IPS-18a (cell line): ENCODE measurements at regions not wholly inside any gene's neighbourhood (a gene's known extent, or its start where the extent isn't known, plus 50 kb on each side); places are given as distances from the start of the nearest gene placed in this dataset.

ENCODE experiments used
- H3K27ac ChIP-seq: one replicate; pipeline ENCODE4 v1.5.1; 2013; ENCODE audit warnings: low read length
- H3K27me3 ChIP-seq: one replicate; pipeline ENCODE4 v1.6.1; 2013; ENCODE audit warnings: mild to moderate bottlenecking, low read length; ENCODE audit not compliant: control insufficient read depth, insufficient read depth
- H3K36me3 ChIP-seq: one replicate; pipeline ENCODE4 v1.6.1; 2013; ENCODE audit warnings: low read depth, low read length; ENCODE audit not compliant: control insufficient read depth
- H3K4me1 ChIP-seq: one replicate; pipeline ENCODE4 v1.6.1; 2013; ENCODE audit warnings: low read depth, low read length; ENCODE audit not compliant: control insufficient read depth
- H3K4me3 ChIP-seq: one replicate; pipeline ENCODE4 v1.5.1; 2013; ENCODE audit warnings: low read length
- H3K9ac ChIP-seq: one replicate; pipeline ENCODE4 v1.6.1; 2013; ENCODE audit warnings: mild to moderate bottlenecking, low read length, moderate library complexity
- H3K9me3 ChIP-seq: one replicate; pipeline ENCODE4 v1.6.1; 2013; ENCODE audit warnings: low read depth, low read length; ENCODE audit not compliant: control insufficient read depth

GRCh38 chr10:83166344-83166743 is 973.0 kb upstream of the GHITM start:
- Histone ChIP-seq H3K4me1 (no peaks in the 10 kb centered on the region), H3K36me3 (no peaks in the 10 kb centered on the region), H3K9ac (no peak overlapping the region), H3K27ac (no peak overlapping the region), H3K9me3 (no peaks in the 10 kb centered on the region), H3K4me3 (no peak overlapping the region), H3K27me3 (no peaks in the 10 kb centered on the region)

- Histone ChIP-seq H3K4me1 (no peaks in the 10 kb centered on the region), H3K27ac (no peak overlapping the region), H3K27me3 (no peaks in the 10 kb centered on the region), H3K9ac (no peak overlapping the region), H3K9me3 (no peaks in the 10 kb centered on the region), H3K4me3 (no peak overlapping the region), H3K36me3 (no peaks in the 10 kb centered on the region)
Observed at GRCh38 chr10:83167081-83167480, 972.2 kb upstream of the GHITM start.

DNA sequence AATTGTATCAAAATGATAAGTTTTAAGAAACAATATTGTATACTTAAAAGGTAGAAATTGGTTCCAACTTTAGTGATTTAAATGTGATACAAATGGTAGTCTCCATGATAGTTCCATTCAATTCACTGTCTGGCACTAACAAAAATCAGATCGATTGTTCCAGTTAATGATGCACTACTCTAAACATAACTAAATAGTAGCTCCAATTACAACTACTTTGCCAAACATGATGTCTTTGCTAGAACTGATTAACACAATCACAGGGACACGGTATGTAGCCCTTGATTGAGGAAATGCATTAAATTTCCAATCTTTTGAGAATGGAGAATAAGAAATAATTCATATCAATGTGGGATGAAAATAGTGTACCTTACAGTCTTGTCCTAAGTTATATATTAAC is 962.4 kb upstream of the GHITM start:
- Histone ChIP-seq H3K9me3 (no peaks in the 10 kb centered on the region), H3K4me1 (no peaks in the 10 kb centered on the region), H3K27me3 (no peaks in the 10 kb centered on the region), H3K4me3 (no peak overlapping the region), H3K27ac (no peak overlapping the region), H3K9ac (no peak overlapping the region), H3K36me3 (no peaks in the 10 kb centered on the region)

GRCh38 chr10:83178526-83178925 is 960.8 kb upstream of the GHITM start:
- Histone ChIP-seq H3K9ac (no peak overlapping the region), H3K9me3 (no peaks in the 10 kb centered on the region), H3K4me3 (no peak overlapping the region), H3K4me1 (no peaks in the 10 kb centered on the region), H3K27ac (no peak overlapping the region), H3K36me3 (no peaks in the 10 kb centered on the region), H3K27me3 (no peaks in the 10 kb centered on the region)

DNA sequence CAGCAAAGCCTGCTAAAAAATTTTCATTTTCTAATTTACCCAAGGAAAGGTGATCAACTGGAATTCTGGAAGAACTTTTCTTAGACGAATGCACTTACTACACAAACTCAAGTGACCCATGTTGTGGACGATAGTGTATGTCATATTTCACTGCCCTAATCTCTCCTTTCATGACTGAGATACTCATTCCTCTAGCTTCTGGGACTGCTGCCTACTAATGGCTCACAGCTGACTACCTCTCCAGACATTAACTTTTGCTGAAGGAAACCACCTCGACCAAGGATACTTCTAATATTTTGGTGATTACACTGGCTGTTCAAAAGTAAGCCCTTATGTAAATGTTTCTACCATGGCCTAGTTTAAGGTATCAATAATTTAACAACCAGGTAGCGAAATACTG is 959.9 kb upstream of the GHITM start:
- Histone ChIP-seq H3K27ac (no peak overlapping the region), H3K9ac (no peak overlapping the region), H3K36me3 (no peaks in the 10 kb centered on the region), H3K27me3 (no peaks in the 10 kb centered on the region), H3K4me3 (no peak overlapping the region), H3K4me1 (no peaks in the 10 kb centered on the region), H3K9me3 (no peaks in the 10 kb centered on the region)

DNA sequence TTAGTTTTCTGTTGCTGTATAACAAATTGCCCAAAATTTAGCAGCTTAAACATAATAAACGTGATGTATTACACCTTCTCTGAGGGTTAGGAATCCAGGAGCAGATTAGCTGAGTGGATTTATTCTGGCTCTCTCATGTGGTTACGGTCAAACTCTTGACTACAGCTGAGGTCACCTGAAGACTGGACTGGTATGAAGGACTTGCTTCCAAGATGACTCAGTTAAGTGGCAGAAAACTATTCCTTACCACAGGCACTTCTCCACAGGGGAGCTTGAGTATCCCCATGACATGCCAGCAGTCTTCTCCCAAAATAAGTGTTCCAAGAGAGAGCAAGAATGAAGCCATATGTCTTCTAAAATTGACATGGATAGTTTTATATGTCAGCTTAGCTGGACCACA is 957.2 kb upstream of the GHITM start:
- Histone ChIP-seq H3K9me3 (no peaks in the 10 kb centered on the region), H3K4me1 (no peaks in the 10 kb centered on the region), H3K36me3 (no peaks in the 10 kb centered on the region), H3K9ac (no peak overlapping the region), H3K27me3 (no peaks in the 10 kb centered on the region), H3K27ac (no peak overlapping the region), H3K4me3 (no peak overlapping the region)

- Histone ChIP-seq H3K27me3 (no peaks in the 10 kb centered on the region), H3K36me3 (no peaks in the 10 kb centered on the region), H3K27ac (no peak overlapping the region), H3K4me1 (no peaks in the 10 kb centered on the region), H3K9ac (no peak overlapping the region), H3K4me3 (no peak overlapping the region), H3K9me3 (no peaks in the 10 kb centered on the region)
Observed at GRCh38 chr10:83184641-83185040, 954.7 kb upstream of the GHITM start.

DNA sequence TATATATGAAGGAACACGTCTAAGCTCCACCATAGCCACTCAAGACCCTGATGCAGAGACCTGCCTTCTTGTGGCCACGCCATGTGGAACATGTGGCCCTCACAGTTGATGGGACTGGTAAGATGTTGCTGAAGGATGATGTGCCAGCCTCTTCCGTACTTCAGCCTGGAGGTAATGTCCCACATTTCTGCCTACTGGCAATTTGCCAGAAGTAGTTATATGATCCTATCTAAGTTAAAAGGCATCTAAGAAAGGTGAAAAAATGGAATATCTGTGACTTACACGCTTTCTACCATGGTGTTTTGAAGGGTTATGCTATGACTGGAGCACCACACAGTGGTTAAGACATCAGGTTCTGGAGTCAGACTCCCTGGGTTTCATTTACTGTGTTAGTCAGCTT is 948.7 kb upstream of the GHITM start:
- H3K27me3 ChIP-seq: no peaks in the 10 kb centered on the region
- H3K27ac ChIP-seq: no peak overlapping the region
- H3K9me3 ChIP-seq: no peaks in the 10 kb centered on the region
- peaks cover 5% of the 10 kb centered on the region for H3K4me1 ChIP-seq
- H3K36me3 ChIP-seq: no peaks in the 10 kb centered on the region
- no peak overlapping the region for H3K4me3 ChIP-seq
- no peak overlapping the region for H3K9ac ChIP-seq

DNA sequence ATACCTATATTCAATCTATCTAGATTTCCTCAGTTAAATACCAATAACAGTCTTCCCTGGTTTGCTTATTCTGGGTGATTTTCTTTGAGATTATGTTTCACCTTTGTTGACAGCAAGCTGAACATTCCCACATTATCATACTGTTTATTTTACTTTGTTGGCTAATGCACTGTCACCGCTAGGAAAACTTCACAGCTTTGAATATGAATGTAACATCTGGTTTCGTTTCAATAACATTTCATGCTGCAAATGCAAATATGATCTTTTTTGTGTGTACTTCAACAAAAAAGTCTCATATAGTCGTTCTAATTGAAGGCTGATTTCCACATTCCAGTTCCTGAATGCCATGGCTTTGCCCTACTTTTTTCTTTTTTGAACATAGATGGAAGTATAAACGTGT is 946.3 kb upstream of the GHITM start:
- no peak overlapping the region for H3K9ac ChIP-seq
- H3K4me3 ChIP-seq: no peak overlapping the region
- peaks cover 5% of the 10 kb centered on the region for H3K4me1 ChIP-seq
- no peaks in the 10 kb centered on the region for H3K9me3 ChIP-seq
- H3K27me3 ChIP-seq: no peaks in the 10 kb centered on the region
- H3K36me3 ChIP-seq: no peaks in the 10 kb centered on the region
- H3K27ac ChIP-seq: no peak overlapping the region

DNA sequence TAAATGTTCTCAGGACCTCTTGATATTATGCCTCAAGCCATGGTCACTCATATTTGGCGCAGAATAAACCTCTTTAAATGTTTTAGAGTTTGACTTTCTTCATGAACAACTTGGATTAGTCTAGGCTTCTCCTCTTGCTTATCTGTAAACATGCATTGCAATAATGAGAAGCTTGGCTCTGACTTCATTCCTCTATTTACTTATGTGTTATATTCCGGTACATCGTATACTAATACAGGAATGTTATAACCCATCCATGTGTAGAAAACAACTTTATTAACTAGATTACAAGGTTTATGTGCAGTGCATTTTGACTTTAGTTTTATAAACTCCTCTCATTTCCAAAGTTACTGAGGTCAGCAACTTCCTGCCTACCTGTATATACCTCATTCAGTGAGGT is 944.3 kb upstream of the GHITM start:
- Histone ChIP-seq H3K4me1 (peaks cover 5% of the 10 kb centered on the region), H3K36me3 (no peaks in the 10 kb centered on the region), H3K9me3 (no peaks in the 10 kb centered on the region), H3K9ac (no peak overlapping the region), H3K4me3 (no peak overlapping the region), H3K27me3 (no peaks in the 10 kb centered on the region), H3K27ac (no peak overlapping the region)

DNA sequence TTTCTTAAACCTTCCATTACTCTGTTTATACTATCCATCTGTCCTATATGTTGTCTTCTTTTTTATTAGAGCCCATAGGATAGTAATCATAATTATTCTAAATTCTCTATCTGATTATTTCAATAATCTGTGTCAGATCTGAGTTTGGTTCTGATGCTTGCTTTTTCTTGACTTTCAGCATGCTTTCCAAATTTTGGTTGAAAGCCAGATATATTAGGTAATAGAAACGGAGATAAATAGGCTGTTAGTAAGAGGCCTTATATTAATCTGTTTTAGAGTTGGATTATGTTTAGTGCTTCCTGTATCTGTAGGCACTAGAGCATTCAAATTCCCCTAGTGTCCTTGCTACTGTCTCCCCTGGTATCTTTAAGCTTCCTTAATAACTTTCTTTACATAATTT is 939.9 kb upstream of the GHITM start:
- no peak overlapping the region for H3K27ac ChIP-seq
- no peak overlapping the region for H3K4me3 ChIP-seq
- H3K27me3 ChIP-seq: no peaks in the 10 kb centered on the region
- H3K4me1 ChIP-seq: no peaks in the 10 kb centered on the region
- no peak overlapping the region for H3K9ac ChIP-seq
- H3K36me3 ChIP-seq: no peaks in the 10 kb centered on the region
- no peaks in the 10 kb centered on the region for H3K9me3 ChIP-seq

- Histone ChIP-seq H3K27me3 (no peaks in the 10 kb centered on the region), H3K9me3 (no peaks in the 10 kb centered on the region), H3K4me3 (no peak overlapping the region), H3K27ac (no peak overlapping the region), H3K4me1 (peaks cover 10% of the 10 kb centered on the region), H3K36me3 (no peaks in the 10 kb centered on the region), H3K9ac (no peak overlapping the region)
Observed at GRCh38 chr10:83205861-83206260, 933.4 kb upstream of the GHITM start.
